Vagina (tissue), 2 donors: ENCODE measurements at regions not wholly inside any gene's neighbourhood (a gene's known extent, or its start where the extent isn't known, plus 50 kb on each side); places are given as distances from the start of the nearest gene placed in this dataset.

Source experiments
- DNase-seq, 2 donors: peaks; one replicate each; pipeline ENCODE4 v3.0.0-alpha.2; 2017; ENCODE audit errors: extremely low spot score in 2 of 2
- H3K27ac ChIP-seq: fragments of 200-600 bp; sonication (generic); one replicate; pipeline ENCODE4 v1.5.1; 2019
- H3K27me3 ChIP-seq: fragments of 200-600 bp; sonication (generic); one replicate; pipeline ENCODE4 v1.5.1; 2019
- H3K36me3 ChIP-seq, 2 donors: fragments of 200-600 bp; sonication (generic); one replicate each; pipeline ENCODE4 v1.5.1; 2017 to 2019
- H3K4me1 ChIP-seq: fragments of 200-600 bp; sonication (generic); one replicate; pipeline ENCODE4 v1.5.1; 2019
- H3K4me3 ChIP-seq, 2 donors: fragments of 200-600 bp; sonication (generic); 1 replicate in 1 of 2; 2 replicates in 1 of 2; pipeline ENCODE4 v1.5.1; 2016 to 2019
- H3K9me3 ChIP-seq: fragments of 200-600 bp; sonication (generic); one replicate; pipeline ENCODE4 v1.5.1; 2019
- POLR2A ChIP-seq, 2 donors: fragments of 450-650 bp; IDR thresholded peaks; one replicate each; pipeline ENCODE4 v1.6.1; 2017; ENCODE audit warnings: antibody characterized with exemption in 2 of 2, mild to moderate bottlenecking in 2 of 2, moderate library complexity in 2 of 2
- POLR2AphosphoS5 ChIP-seq, 2 donors: sonication (generic); formaldehyde crosslinking; IDR thresholded peaks; one replicate each; pipeline ENCODE4 v1.9.0; 2017; ENCODE audit warnings: antibody characterized with exemption in 2 of 2, mild to moderate bottlenecking in 2 of 2, low read depth in 1 of 2; ENCODE audit not compliant: insufficient read depth in 1 of 2
- intact Hi-C: fragments of 100-400 bp; cut with DNase I; formaldehyde crosslinking; loops from one replicate; pipeline ENCODE4 v1.15.1; 2023
- TF ChIP-seq, protein P1 (sequence below), 3 experiments: fragments of 450-650 bp in 2 of 3; fragments of 200-600 bp in 1 of 3; sonication (generic) in 1 of 3; IDR thresholded peaks; one replicate each; pipeline ENCODE4 v1.5.1; 2017 to 2019; ENCODE audit warnings: antibody characterized with exemption in 3 of 3, mild to moderate bottlenecking in 2 of 3, moderate library complexity in 2 of 3

DNA sequence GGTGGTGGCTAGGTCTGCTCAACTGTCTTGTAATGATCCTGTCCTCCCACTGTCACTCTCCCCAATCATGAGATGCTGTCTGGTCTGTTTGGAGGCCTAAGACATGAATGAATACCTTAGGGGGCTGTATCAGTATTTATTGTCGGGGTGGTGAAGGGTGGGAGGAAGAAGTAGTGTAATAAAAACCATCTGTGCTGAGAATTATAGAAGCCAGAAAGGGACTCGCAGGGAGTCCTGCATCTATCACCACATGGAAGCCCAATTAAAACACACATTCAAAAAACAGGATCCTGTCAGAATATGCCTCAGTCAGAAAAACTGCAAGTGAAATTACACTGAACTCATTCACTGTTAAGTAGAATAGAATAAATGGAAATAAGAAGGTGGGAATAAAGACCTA is 1134.3 kb upstream of the C9orf72 start:
- H3K36me3 ChIP-seq, result no peaks in the 10 kb centered on the region
- intact Hi-C loops, result no loop called here
- no peak overlapping the region for H3K27ac ChIP-seq
- H3K9me3 ChIP-seq, result no peaks in the 10 kb centered on the region
- TF ChIP-seq POLR2A (IDR thresholded peaks at IDR 0.05) (no peak), POLR2AphosphoS5 (IDR thresholded peaks at IDR 0.05; ENCODE audit: insufficient read depth in 1 of 2, low read depth in 1 of 2) (no peak)
- TF ChIP-seq, protein P1, sequence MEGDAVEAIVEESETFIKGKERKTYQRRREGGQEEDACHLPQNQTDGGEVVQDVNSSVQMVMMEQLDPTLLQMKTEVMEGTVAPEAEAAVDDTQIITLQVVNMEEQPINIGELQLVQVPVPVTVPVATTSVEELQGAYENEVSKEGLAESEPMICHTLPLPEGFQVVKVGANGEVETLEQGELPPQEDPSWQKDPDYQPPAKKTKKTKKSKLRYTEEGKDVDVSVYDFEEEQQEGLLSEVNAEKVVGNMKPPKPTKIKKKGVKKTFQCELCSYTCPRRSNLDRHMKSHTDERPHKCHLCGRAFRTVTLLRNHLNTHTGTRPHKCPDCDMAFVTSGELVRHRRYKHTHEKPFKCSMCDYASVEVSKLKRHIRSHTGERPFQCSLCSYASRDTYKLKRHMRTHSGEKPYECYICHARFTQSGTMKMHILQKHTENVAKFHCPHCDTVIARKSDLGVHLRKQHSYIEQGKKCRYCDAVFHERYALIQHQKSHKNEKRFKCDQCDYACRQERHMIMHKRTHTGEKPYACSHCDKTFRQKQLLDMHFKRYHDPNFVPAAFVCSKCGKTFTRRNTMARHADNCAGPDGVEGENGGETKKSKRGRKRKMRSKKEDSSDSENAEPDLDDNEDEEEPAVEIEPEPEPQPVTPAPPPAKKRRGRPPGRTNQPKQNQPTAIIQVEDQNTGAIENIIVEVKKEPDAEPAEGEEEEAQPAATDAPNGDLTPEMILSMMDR (IDR thresholded peaks at IDR 0.05), result no peak
- H3K27me3 ChIP-seq, result no peaks in the 10 kb centered on the region
- H3K4me3 ChIP-seq, result no peak overlapping the region
- DNase-seq, result no peak
- H3K4me1 ChIP-seq, result no peaks in the 10 kb centered on the region

DNA sequence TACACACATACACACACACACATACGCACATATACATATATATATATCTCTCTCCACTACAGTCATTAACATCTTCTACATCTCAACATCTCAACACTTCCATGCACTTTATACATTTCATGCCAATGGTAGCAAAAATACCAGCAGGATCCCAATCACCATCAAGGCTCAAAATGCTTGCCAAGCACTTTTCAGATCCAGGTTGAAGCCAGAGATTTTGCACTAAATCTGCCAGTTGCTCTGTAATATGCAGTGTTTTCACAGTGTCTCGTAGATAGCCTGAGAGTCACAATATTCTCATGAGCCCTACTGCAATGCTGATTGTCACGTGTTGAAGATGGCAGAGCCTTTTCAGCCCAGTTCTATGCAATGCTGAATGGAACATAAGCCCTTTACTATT is 1140.9 kb upstream of the C9orf72 start:
- Histone ChIP-seq H3K27ac (no peak overlapping the region), H3K4me3 (no peak overlapping the region), H3K36me3 (no peaks in the 10 kb centered on the region), H3K27me3 (no peaks in the 10 kb centered on the region), H3K4me1 (no peaks in the 10 kb centered on the region), H3K9me3 (no peaks in the 10 kb centered on the region)
- TF ChIP-seq POLR2A (IDR thresholded peaks at IDR 0.05) (no peak), POLR2AphosphoS5 (IDR thresholded peaks at IDR 0.05; ENCODE audit: insufficient read depth in 1 of 2, low read depth in 1 of 2) (no peak)
- DNase-seq, result no peak
- intact Hi-C loops, result no loop called here

- Histone ChIP-seq H3K27ac (no peak overlapping the region), H3K4me3 (no peak overlapping the region), H3K27me3 (no peaks in the 10 kb centered on the region), H3K9me3 (no peaks in the 10 kb centered on the region), H3K36me3 (no peaks in the 10 kb centered on the region), H3K4me1 (no peaks in the 10 kb centered on the region)
- intact Hi-C loops, result no loop called here
- TF ChIP-seq POLR2AphosphoS5 (IDR thresholded peaks at IDR 0.05; ENCODE audit: insufficient read depth in 1 of 2, low read depth in 1 of 2), result no peak
- TF ChIP-seq POLR2A (IDR thresholded peaks at IDR 0.05), result no peak
- TF ChIP-seq, protein P1 (IDR thresholded peaks at IDR 0.05), result no peak
- no peak for DNase-seq
Measured at GRCh38 chr9:28718226-28718625, 1144.9 kb upstream of the C9orf72 start.

- no peaks in the 10 kb centered on the region for H3K9me3 ChIP-seq
- TF ChIP-seq, protein P1 (IDR thresholded peaks at IDR 0.05), result no peak
- no peak for TF ChIP-seq POLR2A (IDR thresholded peaks at IDR 0.05)
- no peak for TF ChIP-seq POLR2AphosphoS5 (IDR thresholded peaks at IDR 0.05; ENCODE audit: insufficient read depth in 1 of 2, low read depth in 1 of 2)
- H3K27me3 ChIP-seq, result no peaks in the 10 kb centered on the region
- H3K36me3 ChIP-seq, result no peaks in the 10 kb centered on the region
- H3K4me1 ChIP-seq, result no peaks in the 10 kb centered on the region
- H3K27ac ChIP-seq, result no peak overlapping the region
- DNase-seq, result no peak
- intact Hi-C loops, result no loop called here
- no peak overlapping the region for H3K4me3 ChIP-seq
Measured at GRCh38 chr9:28720746-28721145, 1147.5 kb upstream of the C9orf72 start.

DNA sequence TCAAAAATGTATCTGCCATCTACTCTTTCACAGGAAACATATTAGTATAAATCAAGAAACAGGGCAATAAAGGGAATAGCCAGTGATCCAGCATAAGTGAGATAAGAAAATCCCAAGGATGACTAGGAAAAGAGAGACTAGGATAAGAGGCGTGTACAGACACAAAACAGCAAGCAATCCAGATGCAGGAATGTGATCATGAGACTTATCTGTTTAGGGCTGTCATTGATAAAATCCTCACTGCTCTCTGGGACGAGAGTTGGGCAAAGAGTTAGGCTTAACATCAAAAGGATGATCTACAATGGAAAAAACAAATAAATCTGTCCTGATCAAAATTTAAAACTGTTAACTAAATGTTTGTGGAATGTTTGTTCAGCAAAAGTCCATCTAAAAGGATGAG is 1156.8 kb upstream of the C9orf72 start:
- H3K9me3 ChIP-seq, result no peaks in the 10 kb centered on the region
- intact Hi-C loops, result no loop called here
- no peaks in the 10 kb centered on the region for H3K36me3 ChIP-seq
- no peak for DNase-seq
- TF ChIP-seq POLR2A (IDR thresholded peaks at IDR 0.05) (no peak), POLR2AphosphoS5 (IDR thresholded peaks at IDR 0.05; ENCODE audit: insufficient read depth in 1 of 2, low read depth in 1 of 2) (no peak)
- TF ChIP-seq, protein P1 (IDR thresholded peaks at IDR 0.05), result no peak
- no peak overlapping the region for H3K4me3 ChIP-seq
- H3K27ac ChIP-seq, result no peak overlapping the region
- no peaks in the 10 kb centered on the region for H3K27me3 ChIP-seq
- H3K4me1 ChIP-seq, result no peaks in the 10 kb centered on the region
